Stimulated activated CD8-positive, alpha-beta memory T cell treated with anti-CD3 and anti-CD28 coated beads, Interleukin-7, amount 100 ng/mL, for 1 hour (primary cell): ENCODE measurements at regions not wholly inside any gene's neighbourhood (a gene's known extent, or its start where the extent isn't known, plus 50 kb on each side); places are given as distances from the start of the nearest gene placed in this dataset.
"Not testable (repeated sequence)": the region's sequence is repeated elsewhere in the genome, so short reads cannot be mapped to it uniquely, and the experiment has no call there.

Experiments
- DNase-seq, 2 donors: peaks; one replicate each; pipeline ENCODE4 v3.0.0-alpha.2; 2020; ENCODE audit warnings: low read depth in 2 of 2

GRCh38 chr1:234763367-234763766 lies 153.4 kb upstream of the IRF2BP2 start:
- no peak for DNase-seq

DNA sequence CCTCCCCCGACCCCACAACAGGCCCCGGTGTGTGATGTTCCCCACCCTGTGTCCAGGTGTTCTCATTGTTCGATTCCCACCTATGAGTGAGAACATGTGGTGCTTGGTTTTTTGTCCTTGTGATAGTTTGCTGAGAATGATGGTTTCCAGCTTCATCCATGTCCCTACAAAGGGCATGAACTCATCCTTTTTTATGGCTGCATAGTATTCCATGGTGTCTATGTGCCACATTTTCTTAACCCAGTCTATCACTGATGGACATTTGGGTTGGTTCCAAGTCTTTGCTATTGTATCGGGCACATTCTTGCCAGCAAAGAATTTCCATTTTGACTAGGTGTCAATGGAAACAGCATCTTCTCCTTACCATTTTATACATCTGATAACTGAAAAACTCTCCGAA lies 152.1 kb upstream of the IRF2BP2 start:
- DNase-seq: not testable (repeated sequence)

GRCh38 chr1:234760303-234760723 lies 150.3 kb upstream of the IRF2BP2 start:
- DNase-seq: no peak

DNA sequence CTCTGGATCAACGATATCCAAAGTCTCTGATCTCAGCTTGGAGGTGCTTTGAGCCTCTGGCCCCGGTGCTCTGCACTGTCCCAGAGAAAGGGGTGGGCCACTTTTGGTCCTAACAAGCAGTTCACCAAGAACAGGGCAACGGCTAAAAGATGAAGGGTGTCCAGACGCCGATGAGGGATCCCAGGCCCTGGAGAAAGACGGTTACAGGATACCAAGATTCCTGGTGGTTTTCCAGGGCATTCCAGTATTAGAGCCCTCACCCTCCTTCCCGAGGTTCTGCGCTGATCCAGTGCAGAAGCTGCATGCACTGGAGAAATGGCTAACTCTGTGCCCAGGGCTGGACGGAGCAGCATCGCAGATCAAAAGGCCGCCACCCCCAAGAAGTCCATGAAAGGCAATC lies 149.9 kb upstream of the IRF2BP2 start:
- no peak for DNase-seq

- no peak for DNase-seq
Measured at GRCh38 chr1:234758851-234759250, 148.9 kb upstream of the IRF2BP2 start.

DNA sequence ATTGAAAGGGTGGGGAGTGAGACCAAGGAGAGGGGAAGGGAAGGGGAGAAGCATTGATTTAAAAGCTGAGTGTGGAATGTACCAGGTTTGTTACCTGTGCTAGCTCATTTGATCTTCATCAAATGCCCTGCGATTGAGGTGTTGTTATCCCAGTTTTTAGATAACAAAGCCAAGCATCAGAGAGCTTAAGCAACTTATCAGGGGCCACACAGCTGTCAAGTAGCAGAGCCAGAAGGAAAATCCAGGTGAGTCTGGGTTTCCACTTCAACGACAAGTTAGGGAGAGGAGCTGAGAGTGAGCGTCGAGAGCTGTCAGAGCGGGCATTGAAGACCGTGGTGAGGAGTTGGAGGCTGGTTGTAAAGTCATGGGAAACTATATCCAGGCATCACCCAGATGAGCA lies 146.9 kb upstream of the IRF2BP2 start:
- DNase-seq: no peak

GRCh38 chr1:234756066-234756774 lies 146.2 kb upstream of the IRF2BP2 start:
- no peak for DNase-seq

DNA sequence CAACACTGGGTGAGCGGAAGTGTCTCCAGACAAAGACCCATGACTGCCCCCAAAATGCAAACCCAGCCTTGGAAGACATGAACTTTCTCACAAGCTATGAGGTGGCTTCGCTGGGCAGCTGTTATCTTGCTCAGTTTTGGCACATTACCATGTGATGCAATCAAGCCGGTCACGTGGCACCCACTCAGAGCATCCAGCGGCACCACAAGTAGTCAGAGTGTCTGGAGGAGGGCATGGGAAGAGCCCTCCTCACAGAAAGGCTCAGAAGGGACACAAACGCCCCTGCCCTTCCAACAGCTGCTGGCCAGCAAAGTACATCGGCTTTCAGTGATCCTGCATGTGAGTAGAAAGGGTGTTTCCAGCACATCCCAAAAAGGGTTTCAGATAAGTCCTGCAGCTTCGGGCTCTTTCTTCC lies 145.5 kb upstream of the IRF2BP2 start:
- no peak for DNase-seq

- no peak for DNase-seq
Measured at GRCh38 chr1:234753979-234754378, 144.0 kb upstream of the IRF2BP2 start.

DNA sequence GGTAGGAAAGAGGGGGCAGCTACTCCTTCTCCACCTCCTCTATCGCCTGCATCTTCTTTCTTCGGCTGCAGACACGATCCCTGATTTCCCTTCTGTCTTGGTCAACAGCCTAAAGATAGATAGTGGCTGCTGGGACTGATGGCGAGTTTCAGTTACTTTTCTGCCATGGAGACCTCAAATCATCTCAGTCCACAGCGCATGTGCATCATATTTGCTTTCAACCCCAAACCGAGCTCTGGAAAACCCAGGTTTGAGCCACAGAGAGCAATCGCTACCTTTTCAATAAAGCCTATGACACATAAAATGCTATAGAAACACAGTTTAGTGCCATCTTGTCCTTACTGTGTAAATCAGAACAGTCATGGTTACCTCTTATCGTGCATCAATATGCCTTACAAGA lies 142.9 kb upstream of the IRF2BP2 start:
- DNase-seq: no peak

- DNase-seq: no peak
Measured at GRCh38 chr1:234751678-234752077, 141.7 kb upstream of the IRF2BP2 start.

DNA sequence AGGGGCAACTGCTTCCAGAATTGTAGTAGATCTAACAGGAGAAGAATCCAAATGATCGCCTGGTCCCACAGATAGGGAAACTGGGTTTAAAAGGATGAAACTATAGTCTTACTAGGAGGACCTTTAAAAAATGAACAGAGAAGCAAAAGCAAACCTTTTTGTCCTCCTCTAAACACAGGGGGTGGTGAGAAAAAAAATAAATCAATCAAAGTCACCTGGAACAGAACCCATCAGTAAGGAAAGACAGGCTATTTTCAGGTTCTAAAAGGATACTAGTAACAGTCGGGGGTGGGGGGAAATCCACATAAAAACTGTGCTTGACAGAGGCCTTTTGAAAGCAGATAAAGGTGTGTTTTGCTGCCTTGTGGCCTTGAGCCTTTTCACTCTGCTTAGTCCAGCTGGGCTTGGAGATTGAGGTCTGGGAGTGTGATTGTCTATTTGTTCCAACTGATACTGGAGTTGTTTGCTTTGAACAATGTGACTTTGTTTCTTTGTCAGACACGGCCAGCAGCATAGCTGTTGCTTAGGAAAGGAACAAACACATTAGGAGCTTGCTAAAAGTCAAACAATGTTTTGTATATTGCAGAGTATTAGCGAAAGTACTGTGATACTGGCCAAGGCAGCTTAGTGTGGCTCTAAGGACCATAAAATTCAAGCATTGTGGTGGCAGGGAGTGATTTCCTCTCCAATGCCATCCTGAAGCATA lies 141.1 kb upstream of the IRF2BP2 start:
- no peak for DNase-seq

- DNase-seq: no peak
Measured at GRCh38 chr1:234748713-234749112, 138.7 kb upstream of the IRF2BP2 start.

DNA sequence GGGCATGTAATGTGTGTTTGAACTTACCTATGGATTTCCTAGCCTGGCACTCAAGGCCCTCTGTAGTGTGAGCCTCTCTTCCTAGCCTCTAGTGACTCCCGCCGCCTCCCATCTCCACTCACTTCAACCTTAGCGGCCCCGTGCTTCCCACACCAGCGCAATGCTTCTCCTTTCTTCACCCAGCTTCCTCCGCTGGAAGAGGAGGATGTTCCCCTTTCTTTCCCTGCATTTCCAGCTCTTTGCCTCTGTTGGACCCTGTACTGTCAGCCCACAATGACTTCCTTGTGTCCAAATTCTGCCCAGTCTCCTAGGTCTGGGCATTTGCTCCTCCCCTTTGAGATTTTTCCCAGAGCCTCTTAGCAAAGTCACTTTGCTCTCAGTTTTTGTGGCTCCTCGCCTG lies 138.1 kb upstream of the IRF2BP2 start:
- DNase-seq: no peak

DNA sequence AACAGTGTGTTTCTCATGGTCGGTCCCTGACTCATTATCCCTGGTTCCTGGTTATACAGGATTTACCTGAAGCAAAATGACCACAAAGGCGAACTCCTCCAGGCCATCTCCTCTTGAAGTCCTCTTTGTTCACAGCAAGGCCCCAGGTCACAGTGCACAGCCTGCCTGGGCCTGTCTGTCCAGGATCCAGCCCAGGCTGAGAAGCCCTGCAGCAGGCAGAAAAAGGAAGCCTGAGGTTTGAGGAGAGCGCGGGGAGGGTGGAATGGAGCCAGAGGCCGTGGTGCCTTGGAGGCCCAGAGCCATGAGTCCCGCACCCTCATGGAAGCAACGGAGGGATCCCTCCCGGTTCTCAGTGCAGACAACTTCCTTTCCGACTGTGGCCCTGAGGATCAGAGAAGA lies 136.8 kb upstream of the IRF2BP2 start:
- DNase-seq: no peak

GRCh38 chr1:234745844-234746797 lies 136.1 kb upstream of the IRF2BP2 start:
- DNase-seq: no peak

- no peak for DNase-seq
Measured at GRCh38 chr1:234745276-234745675, 135.3 kb upstream of the IRF2BP2 start.

DNA sequence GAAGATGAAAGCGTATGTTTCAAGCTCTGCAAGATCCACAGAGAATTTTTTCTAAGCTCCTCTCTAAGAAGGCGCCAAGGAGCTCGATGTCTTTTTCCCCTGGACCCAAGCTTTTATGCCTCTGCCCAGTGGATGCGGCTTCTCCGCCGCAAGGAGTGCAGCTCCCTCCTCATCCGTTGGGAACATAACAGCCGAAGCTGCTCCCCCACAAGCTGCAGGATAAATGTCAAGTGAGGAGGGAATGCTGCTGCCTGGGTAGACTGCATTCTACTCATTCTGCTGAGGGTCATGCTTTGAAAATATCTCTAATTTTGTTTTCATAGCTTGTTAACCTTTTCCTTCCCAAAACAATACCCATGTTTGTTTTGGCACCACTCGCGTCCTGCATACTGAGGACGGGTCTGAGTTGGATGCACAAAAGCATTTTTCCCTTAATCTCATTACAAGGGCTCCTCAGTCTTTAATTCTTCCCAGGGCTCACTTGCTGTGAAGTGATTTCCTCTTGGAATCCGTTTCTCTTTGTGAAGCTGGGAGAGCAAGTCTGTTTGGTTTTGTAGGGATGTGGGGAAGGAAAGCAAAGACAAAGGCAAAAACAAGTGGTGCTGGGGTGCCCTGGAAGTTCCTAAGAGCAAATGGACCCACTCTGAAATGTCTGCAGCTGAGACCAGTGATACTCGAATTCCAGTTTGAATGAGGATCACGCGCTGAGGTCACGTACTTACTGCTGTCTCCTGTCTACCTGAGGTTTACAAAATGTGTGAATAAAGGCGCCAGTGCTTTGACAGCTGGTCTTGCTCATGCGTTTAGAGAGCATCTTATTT lies 134.0 kb upstream of the IRF2BP2 start:
- no peak for DNase-seq

DNA sequence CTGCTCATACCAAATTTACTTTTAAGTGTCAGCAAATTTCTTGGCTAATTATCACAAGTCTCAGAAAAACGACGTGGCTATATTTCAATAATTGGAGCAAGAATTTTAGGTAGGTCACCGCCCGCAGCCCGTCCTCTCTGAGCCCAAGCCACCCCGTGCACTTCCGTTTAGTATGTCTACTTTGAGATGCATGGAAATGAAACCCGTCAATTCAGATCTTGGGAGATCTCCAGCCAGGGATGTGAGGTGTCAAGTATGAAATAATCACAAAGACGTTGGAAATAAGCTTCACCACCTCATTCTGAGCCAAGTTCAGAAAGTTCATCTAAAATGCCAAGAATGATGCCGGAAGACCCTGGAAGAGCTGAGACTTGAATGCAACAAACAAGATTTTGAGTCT lies 132.6 kb upstream of the IRF2BP2 start:
- no peak for DNase-seq

- DNase-seq: no peak
Measured at GRCh38 chr1:234737967-234738314, 128.0 kb upstream of the IRF2BP2 start.

GRCh38 chr1:234735916-234736315 lies 125.9 kb upstream of the IRF2BP2 start:
- no peak for DNase-seq

GRCh38 chr1:234735476-234735875 lies 125.5 kb upstream of the IRF2BP2 start:
- no peak for DNase-seq
